ENCODE measurements at regions not wholly inside any gene's neighbourhood (a gene's known extent, or its start where the extent isn't known, plus 50 kb on each side); places are given as distances from the start of the nearest gene placed in this dataset.
"Not testable (repeated sequence)": the region's sequence is repeated elsewhere in the genome, so short reads cannot be mapped to it uniquely, and the experiment has no call there.

- DNase-seq (ENCODE audit: extremely low read depth in 1 of 2, low read depth in 1 of 2), result no peak
Measured at GRCh38 chr3:30408105-30408557, 198.3 kb upstream of the TGFBR2 start.

- DNase-seq (ENCODE audit: extremely low read depth in 1 of 2, low read depth in 1 of 2), result no peak
Measured at GRCh38 chr3:30418443-30418842, 188.0 kb upstream of the TGFBR2 start.

GRCh38 chr3:30421266-30421665 is 185.1 kb upstream of the TGFBR2 start:
- no peak for DNase-seq (ENCODE audit: extremely low read depth in 1 of 2, low read depth in 1 of 2)

- DNase-seq (ENCODE audit: extremely low read depth in 1 of 2, low read depth in 1 of 2), result no peak
Measured at GRCh38 chr3:30426293-30426993, 180.0 kb upstream of the TGFBR2 start.

GRCh38 chr3:30428251-30428650 is 178.2 kb upstream of the TGFBR2 start:
- DNase-seq (ENCODE audit: extremely low read depth in 1 of 2, low read depth in 1 of 2), result no peak

- no peak for DNase-seq (ENCODE audit: extremely low read depth in 1 of 2, low read depth in 1 of 2)
Measured at GRCh38 chr3:30435861-30436331, 170.5 kb upstream of the TGFBR2 start.

GRCh38 chr3:30437171-30437601 is 169.2 kb upstream of the TGFBR2 start:
- no peak for DNase-seq (ENCODE audit: extremely low read depth in 1 of 2, low read depth in 1 of 2)

- no peak for DNase-seq (ENCODE audit: extremely low read depth in 1 of 2, low read depth in 1 of 2)
Measured at GRCh38 chr3:30438126-30438525, 168.3 kb upstream of the TGFBR2 start.

GRCh38 chr3:30439451-30440053 is 166.8 kb upstream of the TGFBR2 start:
- DNase-seq (ENCODE audit: extremely low read depth in 1 of 2, low read depth in 1 of 2), result no peak

- no peak for DNase-seq (ENCODE audit: extremely low read depth in 1 of 2, low read depth in 1 of 2)
Measured at GRCh38 chr3:30440147-30440604, 166.2 kb upstream of the TGFBR2 start.

GRCh38 chr3:30440880-30441279 is 165.5 kb upstream of the TGFBR2 start:
- no peak for DNase-seq (ENCODE audit: extremely low read depth in 1 of 2, low read depth in 1 of 2)

GRCh38 chr3:30443756-30444673 is 162.4 kb upstream of the TGFBR2 start:
- no peak for DNase-seq (ENCODE audit: extremely low read depth in 1 of 2, low read depth in 1 of 2)

- no peak for DNase-seq (ENCODE audit: extremely low read depth in 1 of 2, low read depth in 1 of 2)
Measured at GRCh38 chr3:30448450-30449289, 157.7 kb upstream of the TGFBR2 start.

GRCh38 chr3:30449290-30449632 is 157.1 kb upstream of the TGFBR2 start:
- DNase-seq (ENCODE audit: extremely low read depth in 1 of 2, low read depth in 1 of 2), result no peak

GRCh38 chr3:30452446-30452845 is 154.0 kb upstream of the TGFBR2 start:
- no peak for DNase-seq (ENCODE audit: extremely low read depth in 1 of 2, low read depth in 1 of 2)

- no peak for DNase-seq (ENCODE audit: extremely low read depth in 1 of 2, low read depth in 1 of 2)
Measured at GRCh38 chr3:30453360-30454039, 152.9 kb upstream of the TGFBR2 start.

GRCh38 chr3:30454636-30455035 is 151.8 kb upstream of the TGFBR2 start:
- no peak for DNase-seq (ENCODE audit: extremely low read depth in 1 of 2, low read depth in 1 of 2)

- not testable (repeated sequence) for DNase-seq (ENCODE audit: extremely low read depth in 1 of 2, low read depth in 1 of 2)
Measured at GRCh38 chr3:30455112-30455511, 151.3 kb upstream of the TGFBR2 start.

- DNase-seq (ENCODE audit: extremely low read depth in 1 of 2, low read depth in 1 of 2), result no peak
Measured at GRCh38 chr3:30455840-30456239, 150.6 kb upstream of the TGFBR2 start.

GRCh38 chr3:30456264-30456663 is 150.1 kb upstream of the TGFBR2 start:
- DNase-seq (ENCODE audit: extremely low read depth in 1 of 2, low read depth in 1 of 2), result no peak

Data from stimulated activated CD8-positive, alpha-beta memory T cell treated with anti-CD3 and anti-CD28 coated beads, Interleukin-7, amount 100 ng/mL, for 48 hours (primary cell).